Activated naive CD4-positive, alpha-beta T cell treated with anti-CD3 and anti-CD28 coated beads, Interleukin-2, amount 10 ng/mL, durations not matched to agents 7 days and 5 days (primary cell): ENCODE measurements at regions not wholly inside any gene's neighbourhood (a gene's known extent, or its start where the extent isn't known, plus 50 kb on each side); places are given as distances from the start of the nearest gene placed in this dataset.

Experiments
- CTCF ChIA-PET: fragments of 350-600 bp; sonication (Branson Sonifier 250); formaldehyde crosslinking; loops from one replicate; lab custom pipeline; 2021; ENCODE audit warnings: antibody characterized with exemption; lab: Charles Lee
- DNase-seq: peaks from one replicate; pipeline ENCODE4 v3.0.0-alpha.2; 2020
- H3K27ac Mint-ChIP-seq: one replicate; pipeline ENCODE4 v1.8.0; 2021; ENCODE audit warnings: mild to moderate bottlenecking, moderate library complexity, mixed read lengths
- H3K27me3 Mint-ChIP-seq: one replicate; pipeline ENCODE4 v1.8.0; 2021; ENCODE audit warnings: mild to moderate bottlenecking, mixed read lengths
- H3K36me3 Mint-ChIP-seq: one replicate; pipeline ENCODE4 v1.8.0; 2021; ENCODE audit warnings: mixed read lengths
- H3K4me1 Mint-ChIP-seq: one replicate; pipeline ENCODE4 v1.8.0; 2021; ENCODE audit warnings: mixed read lengths
- H3K4me3 Mint-ChIP-seq: one replicate; pipeline ENCODE4 v1.8.0; 2021; ENCODE audit warnings: mild to moderate bottlenecking, moderate library complexity, mixed read lengths
- H3K9me3 Mint-ChIP-seq: one replicate; pipeline ENCODE4 v1.8.0; 2021; ENCODE audit warnings: mixed read lengths

DNA sequence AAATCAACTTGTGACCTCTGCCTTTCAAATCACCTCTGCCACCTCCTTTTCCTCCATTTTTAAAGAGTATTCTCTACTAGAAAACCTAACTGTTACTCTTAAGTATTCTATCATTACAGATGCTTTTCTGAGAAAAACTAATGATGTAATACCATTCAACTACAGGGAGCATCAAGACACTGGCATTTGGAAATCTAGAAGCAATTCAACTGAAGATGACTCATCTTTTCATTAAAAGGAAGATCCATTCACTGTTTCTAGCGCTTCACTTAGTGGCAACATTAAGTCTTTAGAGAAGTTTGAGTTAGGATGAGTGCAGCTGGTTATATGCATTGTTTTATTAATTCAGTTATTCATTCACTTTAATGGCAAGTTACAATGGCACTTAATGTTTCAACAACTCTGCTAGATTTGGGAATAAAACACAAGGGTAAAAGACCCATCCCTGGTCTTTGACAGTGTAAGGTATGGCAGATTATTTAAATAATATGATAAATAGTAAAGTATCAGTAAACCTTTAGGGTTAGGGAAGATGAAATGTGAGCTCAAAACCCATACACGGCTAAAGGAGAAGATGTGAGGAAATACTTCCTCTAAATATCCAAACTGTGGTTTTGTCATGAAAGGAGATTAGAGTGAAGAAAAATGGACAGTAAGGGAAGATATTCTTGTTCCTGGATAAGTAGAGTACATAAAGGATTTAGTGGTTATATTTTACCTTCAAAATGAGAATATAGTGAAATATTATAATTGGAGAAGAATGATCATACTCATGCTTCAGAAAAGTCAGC lies 61.7 kb downstream of the KCNJ2 start:
- Mint-ChIP-seq H3K9me3 (peaks cover 1% of the 10 kb centered on the region), H3K4me1 (no peaks in the 10 kb centered on the region), H3K27me3 (no peaks in the 10 kb centered on the region), H3K36me3 (no peaks in the 10 kb centered on the region), H3K4me3 (no peak overlapping the region), H3K27ac (no peak overlapping the region)
- DNase-seq = no peak
- CTCF ChIA-PET = no interaction called here

DNA sequence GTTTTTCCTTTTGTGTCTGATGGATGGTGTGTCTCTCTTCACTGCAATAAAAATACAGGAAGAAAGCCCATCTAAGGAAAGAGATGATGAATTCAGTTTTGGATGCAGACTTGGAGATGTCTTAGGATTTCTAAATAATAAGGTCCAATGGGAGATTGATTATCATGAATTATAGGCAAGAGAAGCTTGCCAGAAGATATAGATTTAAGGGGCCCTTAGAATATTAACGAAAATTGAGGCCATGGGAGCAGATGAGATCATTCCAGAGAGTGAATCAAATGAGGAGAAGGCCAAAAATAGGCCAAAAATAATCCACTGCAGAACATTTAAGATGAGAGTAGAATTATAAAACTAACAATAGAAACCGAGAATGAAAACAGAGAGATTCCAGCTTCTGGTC lies 63.1 kb downstream of the KCNJ2 start:
- no peaks in the 10 kb centered on the region for H3K36me3 Mint-ChIP-seq
- H3K9me3 Mint-ChIP-seq = peaks cover 4% of the 10 kb centered on the region
- H3K27me3 Mint-ChIP-seq = no peaks in the 10 kb centered on the region
- H3K4me3 Mint-ChIP-seq = no peak overlapping the region
- H3K27ac Mint-ChIP-seq = no peak overlapping the region
- CTCF ChIA-PET = no interaction called here
- no peak for DNase-seq
- H3K4me1 Mint-ChIP-seq = no peaks in the 10 kb centered on the region

DNA sequence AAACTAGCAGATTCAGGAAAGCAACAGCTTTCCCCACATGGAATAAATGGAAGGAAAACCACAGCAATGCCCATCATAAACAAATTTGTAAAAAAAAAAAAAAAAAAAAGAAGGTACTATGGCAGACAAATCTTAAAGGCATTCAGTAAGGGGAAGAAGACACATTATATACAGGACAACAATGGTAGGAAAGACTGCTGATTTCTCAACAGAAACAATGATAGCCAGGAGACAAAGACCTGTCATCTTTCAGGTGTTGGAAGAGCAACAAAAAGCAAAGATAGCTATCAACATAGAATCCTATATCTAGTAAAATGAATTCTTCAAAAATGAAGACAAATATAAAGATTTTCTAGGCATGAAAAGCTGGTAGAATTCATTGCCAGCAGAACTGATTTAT lies 65.9 kb downstream of the KCNJ2 start:
- no peaks in the 10 kb centered on the region for H3K36me3 Mint-ChIP-seq
- DNase-seq = no peak
- no peak overlapping the region for H3K4me3 Mint-ChIP-seq
- CTCF ChIA-PET = no interaction called here
- no peaks in the 10 kb centered on the region for H3K27me3 Mint-ChIP-seq
- H3K9me3 Mint-ChIP-seq = peaks cover 4% of the 10 kb centered on the region
- H3K4me1 Mint-ChIP-seq = no peaks in the 10 kb centered on the region
- no peak overlapping the region for H3K27ac Mint-ChIP-seq

DNA sequence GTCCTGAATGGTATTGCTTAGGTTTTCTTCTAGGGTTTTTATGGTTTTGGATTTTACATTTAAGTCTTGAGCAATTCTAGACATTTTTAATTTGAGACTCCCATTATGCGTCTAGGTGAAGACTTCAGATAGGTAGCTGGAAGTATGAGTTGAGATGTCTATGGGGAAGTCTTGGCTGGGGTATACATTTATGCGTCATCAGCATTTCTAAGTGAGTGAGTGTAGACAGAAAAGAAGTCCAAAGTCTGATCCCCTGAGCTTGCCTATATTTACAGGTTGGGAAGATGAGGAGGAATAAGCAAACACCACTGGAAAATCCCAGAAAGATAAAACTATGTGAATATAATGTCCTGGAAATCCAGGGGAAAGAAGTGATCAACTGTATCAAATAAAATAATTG lies 68.9 kb downstream of the KCNJ2 start:
- peaks cover 4% of the 10 kb centered on the region for H3K9me3 Mint-ChIP-seq
- DNase-seq = no peak
- H3K27me3 Mint-ChIP-seq = no peaks in the 10 kb centered on the region
- H3K4me1 Mint-ChIP-seq = no peaks in the 10 kb centered on the region
- H3K27ac Mint-ChIP-seq = no peak overlapping the region
- CTCF ChIA-PET = no interaction called here
- no peak overlapping the region for H3K4me3 Mint-ChIP-seq
- no peaks in the 10 kb centered on the region for H3K36me3 Mint-ChIP-seq

DNA sequence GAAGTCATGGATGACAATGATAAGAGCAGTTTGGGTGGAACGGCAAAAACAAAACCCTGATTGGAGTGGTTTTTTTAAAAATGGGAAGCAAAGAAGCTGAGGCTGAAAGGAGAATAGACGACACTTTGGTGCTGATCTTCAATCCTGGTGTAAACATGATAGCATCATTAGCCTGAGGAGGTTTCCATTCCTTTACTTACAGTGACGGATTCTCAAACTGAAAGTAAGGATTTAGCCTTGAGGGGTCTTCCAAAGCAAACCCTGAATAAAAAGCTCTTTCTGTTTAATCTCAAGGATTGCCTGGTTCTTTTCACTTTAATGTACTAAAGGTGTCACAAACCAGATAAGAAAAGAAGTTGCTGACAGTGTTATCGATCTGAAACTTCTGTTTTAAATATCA lies 69.3 kb downstream of the KCNJ2 start:
- H3K9me3 Mint-ChIP-seq = peaks cover 4% of the 10 kb centered on the region
- H3K4me3 Mint-ChIP-seq = no peak overlapping the region
- no peak overlapping the region for H3K27ac Mint-ChIP-seq
- no peak for DNase-seq
- CTCF ChIA-PET = no interaction called here
- H3K27me3 Mint-ChIP-seq = no peaks in the 10 kb centered on the region
- no peaks in the 10 kb centered on the region for H3K4me1 Mint-ChIP-seq
- H3K36me3 Mint-ChIP-seq = no peaks in the 10 kb centered on the region

DNA sequence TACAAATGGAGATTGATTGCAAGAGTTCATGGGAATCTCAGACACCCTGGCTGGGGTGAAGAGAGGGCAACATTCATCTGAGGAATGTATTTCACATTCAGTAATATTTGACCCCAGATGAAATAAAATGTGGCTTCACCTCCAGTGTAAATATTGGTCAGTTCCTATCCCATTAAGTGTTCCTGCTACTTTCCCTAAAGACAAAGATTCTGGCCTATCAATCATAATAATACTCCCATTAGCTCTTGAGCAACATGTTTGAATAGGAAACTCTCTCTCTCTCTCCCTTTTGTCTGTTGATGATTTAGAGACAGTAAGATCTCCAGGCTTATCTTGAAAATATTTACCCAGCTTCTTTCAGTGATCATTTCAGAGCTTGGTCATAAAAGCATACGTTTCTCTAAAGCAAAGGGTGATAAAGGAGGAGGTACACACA lies 70.1 kb downstream of the KCNJ2 start:
- H3K27me3 Mint-ChIP-seq = no peaks in the 10 kb centered on the region
- CTCF ChIA-PET = no interaction called here

DNA sequence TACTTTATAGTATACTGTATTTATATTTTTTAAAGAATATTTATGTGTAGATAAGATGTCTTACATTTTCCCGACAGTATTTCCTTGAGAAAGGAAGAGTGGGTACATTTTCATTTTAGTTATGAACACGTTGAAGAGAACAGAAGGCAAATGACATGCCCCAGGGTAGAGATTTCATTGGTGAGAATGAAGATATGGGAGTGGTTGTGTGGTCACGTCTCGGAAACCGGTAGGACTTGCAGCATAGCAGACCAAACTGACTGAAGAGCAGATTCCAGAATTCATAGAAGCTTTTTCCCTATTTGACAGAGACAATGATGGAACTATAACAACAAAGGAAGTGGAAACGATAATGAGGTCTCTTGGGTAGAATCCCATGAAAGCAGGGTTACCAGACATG lies 71.7 kb downstream of the KCNJ2 start:
- H3K27ac Mint-ChIP-seq = no peak overlapping the region
- CTCF ChIA-PET = no interaction called here
- H3K27me3 Mint-ChIP-seq = no peaks in the 10 kb centered on the region
- no peak overlapping the region for H3K4me3 Mint-ChIP-seq
- DNase-seq = no peak
- H3K9me3 Mint-ChIP-seq = peaks cover 2% of the 10 kb centered on the region
- no peaks in the 10 kb centered on the region for H3K36me3 Mint-ChIP-seq
- H3K4me1 Mint-ChIP-seq = no peaks in the 10 kb centered on the region

More for the DNA sequence above, 70.1 kb downstream of the KCNJ2 start:
- no peak overlapping the region for H3K4me3 Mint-ChIP-seq
- DNase-seq = no peak
- H3K4me1 Mint-ChIP-seq = no peaks in the 10 kb centered on the region
- H3K36me3 Mint-ChIP-seq = no peaks in the 10 kb centered on the region
- H3K27ac Mint-ChIP-seq = no peak overlapping the region
- peaks cover 2% of the 10 kb centered on the region for H3K9me3 Mint-ChIP-seq

DNA sequence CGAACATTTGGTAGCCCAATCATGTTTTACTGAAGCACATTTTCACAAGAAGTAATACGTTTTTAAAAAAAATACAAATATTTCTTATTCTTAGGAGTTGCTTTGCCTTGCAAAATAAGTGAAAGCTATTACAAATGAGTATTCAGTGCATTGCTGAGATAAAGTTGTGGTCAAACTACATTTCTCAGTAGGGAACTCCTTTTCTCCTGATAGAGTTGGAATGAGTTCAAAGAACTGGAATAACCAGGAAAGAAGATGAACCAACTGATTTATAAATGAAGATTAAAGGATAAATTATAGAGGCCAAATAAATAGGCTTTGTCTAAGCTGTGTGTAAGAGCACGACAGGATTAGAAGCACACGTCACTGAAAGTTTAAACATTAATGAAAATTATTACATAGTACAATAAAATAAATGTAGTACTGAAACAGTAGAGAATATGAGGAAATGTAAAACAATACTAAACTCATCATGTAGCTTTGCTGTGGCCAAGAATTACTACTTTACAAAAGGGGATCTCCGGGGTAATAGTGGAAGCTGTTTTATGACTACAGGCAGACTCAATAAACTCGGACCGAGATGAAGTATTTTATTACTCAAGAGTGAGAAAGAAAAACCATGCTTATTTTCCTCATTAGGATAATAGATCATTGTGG lies 73.6 kb downstream of the KCNJ2 start:
- Mint-ChIP-seq H3K36me3 (no peaks in the 10 kb centered on the region), H3K27me3 (no peaks in the 10 kb centered on the region), H3K27ac (no peak overlapping the region), H3K9me3 (no peaks in the 10 kb centered on the region), H3K4me1 (no peaks in the 10 kb centered on the region), H3K4me3 (no peak overlapping the region)
- DNase-seq = no peak
- CTCF ChIA-PET = no interaction called here

DNA sequence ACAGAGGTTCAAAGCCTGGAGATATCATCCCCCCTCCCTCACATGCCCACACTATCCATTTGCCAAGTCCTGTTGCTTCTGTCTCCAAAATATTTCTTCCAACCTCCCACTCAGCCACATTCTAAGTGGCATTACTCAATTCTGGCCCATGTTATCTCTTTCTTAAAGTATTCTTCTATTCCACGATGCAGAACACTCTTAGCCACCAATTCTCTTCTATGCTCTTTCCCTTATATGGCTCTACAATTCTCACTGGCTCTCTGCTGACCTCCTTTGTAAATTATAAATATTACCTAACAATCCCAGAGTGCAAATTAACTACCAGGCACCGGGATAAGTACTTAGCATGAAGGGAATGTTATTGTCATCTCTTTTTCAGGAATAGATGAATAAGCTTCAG lies 82.4 kb downstream of the KCNJ2 start:
- H3K36me3 Mint-ChIP-seq = no peaks in the 10 kb centered on the region
- H3K9me3 Mint-ChIP-seq = no peaks in the 10 kb centered on the region
- no peaks in the 10 kb centered on the region for H3K4me1 Mint-ChIP-seq
- DNase-seq = no peak
- CTCF ChIA-PET = no interaction called here
- no peaks in the 10 kb centered on the region for H3K27me3 Mint-ChIP-seq
- no peak overlapping the region for H3K27ac Mint-ChIP-seq
- H3K4me3 Mint-ChIP-seq = no peak overlapping the region

DNA sequence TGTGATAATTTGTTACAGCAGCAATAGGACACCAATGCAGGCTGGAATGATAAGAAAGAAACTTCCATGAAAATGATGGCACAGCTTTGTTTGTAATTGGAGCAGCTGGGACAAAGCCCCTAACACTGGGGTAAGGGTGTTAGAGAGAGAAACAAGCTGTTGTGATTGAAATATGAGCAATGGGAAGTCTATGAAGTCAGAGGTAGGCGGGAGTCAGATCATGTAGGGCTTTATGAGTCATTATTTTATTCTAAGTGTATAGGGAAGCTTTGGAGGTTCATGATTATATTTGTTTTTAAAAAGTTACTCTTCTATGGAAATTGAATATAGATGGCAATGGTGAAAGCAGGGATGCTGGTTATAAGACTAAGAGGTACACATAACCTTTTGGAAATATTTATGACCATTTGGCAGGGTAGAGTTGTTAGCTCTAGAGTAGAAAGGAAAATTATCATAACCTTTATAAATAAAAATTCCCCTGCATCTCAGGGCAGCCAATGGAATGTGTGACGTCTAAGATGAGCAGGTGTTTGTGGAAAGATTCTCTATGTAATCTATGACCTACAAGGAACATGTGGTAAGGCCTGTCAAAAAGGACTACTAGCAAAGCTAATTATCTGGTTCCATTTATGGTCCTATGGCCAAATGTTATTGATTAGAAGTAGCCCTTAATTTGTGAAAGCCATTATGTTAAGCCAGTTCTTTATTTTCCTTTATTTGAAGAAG lies 85.6 kb downstream of the KCNJ2 start:
- H3K27me3 Mint-ChIP-seq = no peaks in the 10 kb centered on the region
- CTCF ChIA-PET = no interaction called here

DNA sequence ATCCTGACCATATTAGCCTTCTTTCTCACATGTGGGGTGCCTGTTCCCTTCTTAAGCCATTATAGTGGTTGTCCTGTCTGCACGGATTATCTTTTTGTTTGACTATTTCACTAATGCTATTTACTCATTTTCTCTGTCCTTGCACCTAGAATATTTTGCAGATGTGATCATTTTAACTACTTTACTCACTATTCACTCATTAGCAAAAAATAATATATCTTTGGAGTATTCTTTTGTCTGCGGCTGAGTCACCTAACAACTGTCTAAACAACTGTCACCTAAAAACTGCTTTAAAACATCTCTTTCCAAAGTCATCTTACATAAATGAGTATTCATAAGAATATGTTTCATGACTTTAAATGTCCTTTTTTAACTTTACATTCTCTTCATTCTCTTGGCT lies 87.4 kb downstream of the KCNJ2 start:
- CTCF ChIA-PET = no interaction called here

More for the DNA sequence above, 85.6 kb downstream of the KCNJ2 start:
- no peak for DNase-seq
- no peak overlapping the region for H3K4me3 Mint-ChIP-seq
- no peaks in the 10 kb centered on the region for H3K4me1 Mint-ChIP-seq
- H3K27ac Mint-ChIP-seq = no peak overlapping the region
- H3K36me3 Mint-ChIP-seq = no peaks in the 10 kb centered on the region
- H3K9me3 Mint-ChIP-seq = no peaks in the 10 kb centered on the region

DNA sequence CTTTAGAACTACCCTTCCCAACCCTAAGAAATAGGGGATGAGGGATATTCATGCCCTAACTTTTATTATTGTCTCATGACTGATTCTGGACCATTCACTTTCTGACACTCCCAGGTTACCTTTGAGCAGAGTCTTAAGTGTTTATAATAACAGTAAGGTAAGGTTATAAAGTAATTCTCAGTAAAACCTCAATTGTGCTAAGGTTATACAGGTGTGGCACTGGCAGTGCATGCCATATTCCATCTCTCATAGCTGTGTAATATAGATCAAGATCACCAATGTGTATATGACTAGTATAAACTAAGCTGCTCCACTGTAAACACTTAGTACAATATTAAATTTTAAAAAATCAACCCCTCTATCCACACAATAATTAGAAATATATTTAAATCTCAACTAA lies 89.1 kb downstream of the KCNJ2 start:
- CTCF ChIA-PET = no interaction called here
- no peak overlapping the region for H3K4me3 Mint-ChIP-seq
- no peaks in the 10 kb centered on the region for H3K4me1 Mint-ChIP-seq
- H3K9me3 Mint-ChIP-seq = no peaks in the 10 kb centered on the region
- no peaks in the 10 kb centered on the region for H3K36me3 Mint-ChIP-seq
- H3K27ac Mint-ChIP-seq = no peak overlapping the region
- no peaks in the 10 kb centered on the region for H3K27me3 Mint-ChIP-seq
- DNase-seq = no peak

More for the DNA sequence above, 87.4 kb downstream of the KCNJ2 start:
- no peaks in the 10 kb centered on the region for H3K36me3 Mint-ChIP-seq
- H3K4me3 Mint-ChIP-seq = no peak overlapping the region
- no peaks in the 10 kb centered on the region for H3K27me3 Mint-ChIP-seq
- no peak overlapping the region for H3K27ac Mint-ChIP-seq
- no peak for DNase-seq
- H3K4me1 Mint-ChIP-seq = no peaks in the 10 kb centered on the region
- no peaks in the 10 kb centered on the region for H3K9me3 Mint-ChIP-seq

DNA sequence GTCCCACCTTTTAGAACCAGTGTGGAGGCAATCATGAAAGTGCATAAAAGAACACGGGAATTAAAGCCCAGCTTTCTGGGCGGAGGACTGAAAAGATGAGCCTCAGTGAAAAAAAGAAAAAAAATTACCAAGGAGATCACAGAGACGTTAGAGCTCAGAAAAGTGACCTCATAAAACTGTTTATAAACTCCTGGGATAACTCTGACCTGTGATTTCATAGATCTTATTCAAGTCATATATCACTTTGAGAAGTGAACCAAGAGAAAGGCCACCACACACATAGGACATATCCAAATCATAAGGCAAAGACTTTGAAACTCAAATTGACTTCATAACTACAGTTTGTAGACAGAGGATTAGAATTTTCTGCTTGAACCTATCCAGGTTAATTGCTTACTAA lies 90.1 kb downstream of the KCNJ2 start:
- no peaks in the 10 kb centered on the region for H3K36me3 Mint-ChIP-seq
- DNase-seq = no peak
- H3K27me3 Mint-ChIP-seq = no peaks in the 10 kb centered on the region
- no peaks in the 10 kb centered on the region for H3K9me3 Mint-ChIP-seq
- H3K27ac Mint-ChIP-seq = no peak overlapping the region
- H3K4me3 Mint-ChIP-seq = no peak overlapping the region
- no peaks in the 10 kb centered on the region for H3K4me1 Mint-ChIP-seq
- CTCF ChIA-PET = no interaction called here

DNA sequence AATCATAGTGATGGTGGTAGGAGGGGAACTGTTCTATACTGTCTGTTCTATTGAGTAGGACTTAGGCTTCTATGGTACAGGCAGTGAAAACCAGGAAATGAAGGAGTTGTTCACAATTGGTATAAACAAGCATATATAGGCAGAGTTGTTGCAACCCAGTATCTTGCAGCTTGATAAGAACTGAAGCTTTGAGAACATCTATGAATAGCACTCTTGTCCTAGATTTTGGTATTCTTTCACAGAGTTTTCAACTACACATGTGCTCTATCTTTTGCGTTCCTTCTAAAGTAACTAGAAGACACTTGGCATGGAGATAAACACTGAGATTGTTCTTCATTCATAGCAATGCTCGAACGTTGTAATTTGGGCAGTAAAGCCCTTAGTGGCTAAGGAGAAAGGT lies 91.8 kb downstream of the KCNJ2 start:
- DNase-seq = no peak
- Mint-ChIP-seq H3K4me1 (no peaks in the 10 kb centered on the region), H3K27ac (no peak overlapping the region), H3K4me3 (no peak overlapping the region), H3K9me3 (no peaks in the 10 kb centered on the region), H3K27me3 (no peaks in the 10 kb centered on the region), H3K36me3 (no peaks in the 10 kb centered on the region)
- CTCF ChIA-PET = no interaction called here

DNA sequence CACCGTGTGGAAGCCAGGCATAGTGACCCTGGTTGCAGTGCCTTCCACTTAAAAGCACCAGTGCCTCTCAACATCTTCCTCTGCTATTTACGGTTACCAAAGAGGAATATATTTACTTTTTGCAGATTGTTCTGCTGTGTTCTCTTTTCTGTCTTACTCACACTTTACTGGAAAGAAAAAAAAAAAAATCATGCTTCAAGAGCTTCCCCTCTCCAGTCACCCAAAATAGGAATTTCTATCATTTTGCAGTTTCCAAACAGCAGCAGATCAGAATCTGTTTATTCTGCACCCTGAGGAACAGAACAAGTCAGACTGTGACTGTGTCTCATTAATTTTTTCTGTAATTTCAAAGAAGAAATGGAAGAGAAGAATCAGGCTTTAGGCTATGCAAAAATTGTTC lies 96.1 kb downstream of the KCNJ2 start:
- no peak for DNase-seq
- Mint-ChIP-seq H3K4me1 (no peaks in the 10 kb centered on the region), H3K4me3 (no peak overlapping the region), H3K9me3 (no peaks in the 10 kb centered on the region), H3K36me3 (no peaks in the 10 kb centered on the region), H3K27ac (no peak overlapping the region), H3K27me3 (no peaks in the 10 kb centered on the region)
- CTCF ChIA-PET = no interaction called here
